GM21825 (cell line): ENCODE measurements at regions not wholly inside any gene's neighbourhood (a gene's known extent, or its start where the extent isn't known, plus 50 kb on each side); places are given as distances from the start of the nearest gene placed in this dataset.
A peak's percentile ranks its signal among the peaks of the same experiment; 100 is the strongest.

Experiments
- ATAC-seq: cut with Tn5 transposase; IDR thresholded peaks from one replicate; pipeline ENCODE4 v1.9.1; 2021; ENCODE audit warnings: mild to moderate bottlenecking, moderate library complexity; ENCODE audit not compliant: unreplicated experiment

DNA sequence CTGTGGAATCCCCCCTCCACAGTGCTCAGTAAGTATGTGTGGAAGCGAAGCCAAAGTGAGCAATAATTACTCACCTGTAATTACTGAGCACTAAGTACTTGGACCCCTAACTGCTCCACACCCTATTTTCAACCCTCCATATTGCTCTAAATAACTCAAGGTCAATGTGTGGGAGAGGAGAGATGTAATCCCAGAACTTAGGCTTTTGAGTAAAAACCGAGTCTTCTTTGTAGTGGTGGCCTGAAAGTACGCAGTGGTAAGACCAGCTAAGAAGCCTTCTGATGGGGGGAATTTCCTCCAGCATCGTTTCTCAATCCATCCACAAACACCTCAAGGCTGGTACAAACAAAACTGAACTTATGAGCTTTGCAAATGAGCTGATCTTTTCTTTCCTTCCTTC is 551.6 kb downstream of the ZEB2 start:
- ATAC-seq, result no peak

DNA sequence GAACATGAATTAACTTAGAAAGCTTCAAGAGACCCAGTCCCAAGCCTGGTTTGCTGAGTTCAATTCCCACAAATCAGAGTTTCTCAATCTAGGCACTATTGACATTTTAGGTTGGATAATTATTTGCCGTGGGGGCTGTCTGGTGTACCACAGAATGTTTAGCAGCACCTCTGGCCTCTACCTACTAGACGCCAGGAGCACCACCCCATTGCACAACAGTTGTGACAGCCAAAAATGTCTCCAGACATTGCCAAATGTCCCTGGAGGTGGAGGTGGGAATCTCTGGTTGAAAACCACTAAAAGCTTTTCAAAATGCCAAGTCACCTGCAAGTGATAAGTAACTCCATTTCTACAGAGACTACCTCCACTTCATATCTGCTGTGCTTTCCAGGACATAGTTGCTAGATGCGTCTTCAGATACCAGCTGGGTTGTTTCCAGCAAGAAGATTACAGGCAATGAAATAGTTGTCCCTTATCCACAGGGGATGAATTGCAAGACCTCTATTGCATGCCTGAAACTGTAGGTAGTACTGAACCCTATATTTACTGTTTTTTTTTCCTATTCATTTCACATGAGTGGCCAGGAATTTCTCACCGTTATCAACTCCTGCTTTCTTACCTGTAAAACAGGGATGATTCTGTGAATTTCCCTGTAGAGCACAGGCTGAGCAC is 554.3 kb downstream of the ZEB2 start:
- ATAC-seq, result no peak

DNA sequence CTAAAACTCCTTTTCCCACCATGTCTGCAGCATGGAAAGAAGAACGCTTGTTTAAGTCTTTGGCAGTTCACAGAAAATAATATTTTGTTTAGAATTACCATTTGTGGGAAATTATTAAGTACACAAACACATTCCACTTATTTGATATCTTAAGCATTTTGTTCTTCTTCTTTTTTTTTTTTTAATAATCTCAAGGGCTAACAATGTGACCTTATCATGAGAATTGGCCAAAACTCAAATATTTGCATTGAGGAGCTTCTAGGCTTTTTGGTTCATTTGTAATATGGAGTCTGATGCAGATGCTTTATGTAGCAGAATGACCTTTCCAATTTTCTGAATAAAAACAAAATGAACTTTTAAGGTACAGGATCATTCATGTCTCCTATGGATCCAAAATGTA is 555.0 kb downstream of the ZEB2 start:
- ATAC-seq, result no peak

DNA sequence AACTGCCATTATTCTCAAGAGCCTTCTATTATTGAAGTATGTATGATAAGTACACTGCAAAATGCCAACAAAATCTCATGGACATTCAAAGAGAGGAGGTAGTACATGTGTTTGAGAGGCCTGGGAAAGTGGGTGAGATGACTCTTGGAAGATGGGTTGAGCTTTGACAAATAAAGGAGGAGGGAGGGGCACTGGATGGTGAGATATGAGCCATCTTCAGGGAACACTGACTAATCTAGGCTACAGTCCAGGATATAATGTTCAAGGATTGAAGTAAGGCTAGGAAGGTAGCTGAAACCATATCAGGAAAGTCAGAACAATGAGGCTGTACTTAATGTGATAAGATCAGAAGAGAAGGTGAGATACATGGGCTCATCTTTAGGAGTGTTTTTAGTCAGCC is 559.7 kb downstream of the ZEB2 start:
- no peak for ATAC-seq

DNA sequence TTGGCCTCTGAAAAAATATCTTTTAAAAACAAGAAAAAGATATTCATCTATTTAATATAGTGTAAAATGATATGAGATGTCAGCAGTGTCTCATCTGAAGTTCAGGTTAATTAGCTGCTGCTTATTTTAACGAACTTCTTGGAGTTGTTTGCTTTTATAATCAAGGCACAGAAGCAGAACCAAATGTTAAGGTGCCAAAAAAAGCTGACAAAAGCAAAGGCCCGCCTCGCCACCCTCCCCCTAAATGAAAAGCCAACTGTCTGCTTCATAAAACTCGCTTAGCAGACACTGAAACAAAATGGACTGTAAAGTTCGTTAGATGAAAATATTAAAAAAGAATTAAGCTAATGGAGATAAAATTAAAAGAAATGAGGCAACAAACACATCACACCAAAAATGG is 562.6 kb downstream of the ZEB2 start:
- no peak for ATAC-seq

DNA sequence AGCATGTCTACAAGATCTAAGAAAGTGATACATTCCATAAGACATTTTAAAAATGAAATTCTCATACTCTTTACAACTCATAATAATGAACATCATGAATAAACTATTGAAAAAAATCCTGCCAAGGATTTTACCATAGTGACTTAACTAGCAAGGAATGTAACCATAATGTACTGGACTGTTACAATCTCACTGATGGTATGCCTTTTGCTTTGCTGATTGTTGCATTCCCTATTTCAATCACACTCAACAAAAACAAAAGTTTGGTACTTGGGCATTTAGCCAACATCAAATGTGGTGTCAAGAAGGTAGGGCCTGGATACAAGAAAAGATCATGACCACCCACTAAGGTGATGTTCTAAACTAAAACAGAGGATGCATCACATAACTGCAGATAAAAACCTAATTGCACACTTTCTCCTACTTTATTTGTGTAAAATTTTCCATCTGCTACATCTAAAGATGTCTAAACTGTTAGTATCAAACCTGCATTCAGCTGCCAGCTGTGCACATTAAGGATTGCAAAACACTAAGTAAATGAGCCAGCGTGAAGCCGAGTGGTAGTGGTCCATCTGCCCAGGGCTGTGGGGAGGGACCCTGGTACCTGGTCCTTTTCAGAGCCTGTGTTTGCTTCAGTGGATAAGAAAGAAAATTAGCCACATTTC is 564.4 kb downstream of the ZEB2 start:
- ATAC-seq, result no peak

DNA sequence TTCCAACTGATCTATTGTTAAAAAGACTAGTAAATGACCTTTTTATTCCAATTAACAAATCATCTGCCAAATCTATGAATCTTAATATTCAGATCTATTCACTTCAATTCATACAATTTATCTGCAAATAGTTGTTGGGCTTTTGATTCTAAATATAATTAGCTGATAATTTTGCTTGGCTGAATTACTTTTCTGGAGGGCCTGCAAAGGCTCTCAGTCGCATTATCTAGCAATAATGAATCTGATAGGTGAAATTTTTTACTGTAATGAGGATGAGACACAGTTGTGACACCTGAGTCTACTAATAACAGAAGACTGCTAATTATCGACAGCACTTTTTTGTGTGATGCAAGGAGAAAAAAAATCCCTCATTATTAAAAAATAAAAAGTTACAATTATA is 565.1 kb downstream of the ZEB2 start:
- ATAC-seq, result no peak

DNA sequence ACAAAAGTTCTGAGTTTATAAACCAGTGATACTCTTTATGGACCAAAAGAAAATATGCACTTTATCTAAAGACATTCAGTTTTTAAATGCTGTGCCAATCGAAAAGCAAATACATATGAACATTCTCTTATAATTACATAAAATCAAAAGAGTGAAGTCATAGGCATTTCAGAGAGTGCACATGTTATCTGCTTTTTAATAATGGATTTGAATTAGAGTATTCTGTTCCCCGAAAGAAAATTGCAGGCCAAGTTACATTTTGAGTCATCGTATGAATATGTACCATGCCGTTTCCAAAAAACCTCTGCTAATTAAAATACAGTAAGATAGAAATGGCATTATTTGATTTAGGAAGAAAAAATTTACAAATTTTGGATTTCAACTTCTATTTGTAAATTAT is 565.7 kb downstream of the ZEB2 start:
- ATAC-seq, result no peak

DNA sequence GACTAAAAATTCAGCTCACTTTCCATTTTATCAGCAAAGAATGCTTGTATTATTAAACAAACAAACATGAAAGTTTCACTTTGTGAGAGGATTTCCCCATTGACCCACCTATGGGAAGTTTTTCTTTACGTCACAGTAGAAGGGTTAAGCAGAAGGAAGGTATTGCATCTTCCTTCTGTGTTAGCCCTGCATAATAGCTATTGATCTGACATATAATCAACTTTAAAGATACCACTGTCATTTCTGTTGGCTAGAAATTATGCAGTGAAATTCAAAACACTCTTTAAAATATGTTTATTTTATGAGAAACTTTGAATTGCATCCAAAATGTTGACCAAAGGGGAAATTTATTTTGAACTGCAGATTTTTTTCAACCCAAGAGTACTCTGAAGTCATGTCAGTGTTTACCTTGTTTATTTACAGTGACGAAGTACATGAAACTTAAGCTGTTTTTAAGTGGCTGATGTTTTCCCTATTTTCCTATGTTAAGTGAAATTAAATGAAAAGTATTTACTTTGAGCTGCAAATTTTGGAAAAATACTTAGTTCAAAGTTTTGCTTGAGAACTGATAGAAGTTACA is 566.4 kb downstream of the ZEB2 start:
- no peak for ATAC-seq

DNA sequence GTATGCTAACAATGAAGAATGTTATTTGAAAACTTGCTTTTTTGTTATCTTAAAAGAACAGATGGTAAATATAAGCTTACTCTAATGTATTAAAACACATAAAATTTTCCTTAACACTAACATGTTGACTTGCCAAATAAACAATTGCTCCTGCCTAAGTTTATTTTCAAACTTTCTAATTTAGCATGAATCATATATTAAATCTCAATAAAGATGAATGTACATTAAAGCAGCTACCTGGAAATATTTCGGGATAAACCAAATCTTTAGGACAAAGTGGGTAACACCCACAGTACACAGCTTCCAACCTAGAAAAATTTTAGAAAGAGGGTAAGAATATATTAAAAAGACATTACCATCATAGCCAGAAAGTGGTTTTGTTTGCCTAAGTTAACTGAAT is 567.4 kb downstream of the ZEB2 start:
- ATAC-seq, result no peak

DNA sequence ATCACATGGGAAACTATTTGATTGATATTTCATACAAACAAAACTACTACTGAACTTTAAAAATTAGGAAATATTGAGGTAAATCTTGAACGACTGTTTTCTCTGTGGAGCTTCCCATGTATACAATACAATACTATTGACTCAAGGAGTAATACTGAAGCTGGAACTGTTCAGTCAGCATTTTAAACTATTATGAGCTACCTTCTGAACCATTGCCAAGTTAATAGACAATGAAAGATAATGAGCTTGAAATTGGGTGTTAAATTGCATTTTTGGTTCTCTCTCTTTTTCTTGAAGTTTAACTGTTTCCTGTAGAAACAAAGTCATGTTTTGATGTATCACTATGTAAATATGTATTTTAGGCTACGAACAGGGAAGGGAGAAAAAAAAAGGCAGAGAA is 569.2 kb downstream of the ZEB2 start:
- ATAC-seq, result no peak

DNA sequence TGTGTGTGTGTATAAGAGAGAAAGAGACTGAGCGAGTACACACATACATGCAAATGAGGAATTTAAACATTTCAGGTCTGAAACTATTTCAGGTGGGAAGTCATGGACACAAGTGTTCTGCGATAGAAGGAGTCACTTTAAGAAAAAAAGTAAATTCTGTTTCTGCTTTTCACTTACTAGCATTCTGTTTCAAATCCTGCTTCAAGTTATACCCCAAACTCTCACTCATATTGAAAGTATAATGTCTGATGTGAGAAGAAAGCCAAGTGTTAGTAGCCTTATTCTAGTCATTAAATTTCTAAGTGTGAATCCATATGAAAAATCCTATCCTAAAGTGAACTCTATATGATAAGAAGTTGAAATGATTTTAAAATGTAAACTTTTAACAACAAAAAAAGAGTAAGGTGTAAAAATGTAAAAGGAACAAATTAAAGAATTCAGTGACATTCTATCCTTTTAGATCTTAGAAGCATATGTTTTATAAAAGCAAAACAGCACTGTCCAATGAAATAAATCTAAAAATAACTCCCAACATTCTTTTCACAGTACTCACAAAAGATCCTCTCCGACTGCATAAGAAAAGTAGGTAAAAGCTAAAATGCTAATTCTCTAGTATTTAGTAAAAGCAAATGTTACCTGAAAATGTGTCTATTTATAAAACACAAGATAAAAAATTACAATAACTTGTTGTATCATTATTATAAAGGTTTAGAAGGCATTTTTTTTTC is 570.6 kb downstream of the ZEB2 start:
- ATAC-seq, result peak; percentile 63

DNA sequence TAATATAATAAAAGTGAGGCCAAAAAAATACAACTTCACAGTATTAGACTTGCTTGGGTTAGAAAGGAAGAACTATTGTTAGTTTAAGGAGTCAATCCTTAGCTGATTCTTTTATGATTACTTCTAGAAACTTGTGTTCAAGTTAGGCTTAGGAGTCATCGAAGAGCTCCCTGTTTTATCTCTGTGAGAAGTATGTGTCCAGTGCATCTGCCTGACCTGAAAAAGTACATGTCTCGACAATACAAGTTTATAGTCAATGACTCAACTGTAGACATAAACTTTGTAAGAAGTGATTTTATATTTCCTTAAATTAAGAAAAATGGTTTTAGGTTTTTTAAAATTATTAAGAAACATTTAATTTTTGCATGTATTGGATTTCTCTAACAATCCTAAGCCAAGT is 571.2 kb downstream of the ZEB2 start:
- no peak for ATAC-seq

DNA sequence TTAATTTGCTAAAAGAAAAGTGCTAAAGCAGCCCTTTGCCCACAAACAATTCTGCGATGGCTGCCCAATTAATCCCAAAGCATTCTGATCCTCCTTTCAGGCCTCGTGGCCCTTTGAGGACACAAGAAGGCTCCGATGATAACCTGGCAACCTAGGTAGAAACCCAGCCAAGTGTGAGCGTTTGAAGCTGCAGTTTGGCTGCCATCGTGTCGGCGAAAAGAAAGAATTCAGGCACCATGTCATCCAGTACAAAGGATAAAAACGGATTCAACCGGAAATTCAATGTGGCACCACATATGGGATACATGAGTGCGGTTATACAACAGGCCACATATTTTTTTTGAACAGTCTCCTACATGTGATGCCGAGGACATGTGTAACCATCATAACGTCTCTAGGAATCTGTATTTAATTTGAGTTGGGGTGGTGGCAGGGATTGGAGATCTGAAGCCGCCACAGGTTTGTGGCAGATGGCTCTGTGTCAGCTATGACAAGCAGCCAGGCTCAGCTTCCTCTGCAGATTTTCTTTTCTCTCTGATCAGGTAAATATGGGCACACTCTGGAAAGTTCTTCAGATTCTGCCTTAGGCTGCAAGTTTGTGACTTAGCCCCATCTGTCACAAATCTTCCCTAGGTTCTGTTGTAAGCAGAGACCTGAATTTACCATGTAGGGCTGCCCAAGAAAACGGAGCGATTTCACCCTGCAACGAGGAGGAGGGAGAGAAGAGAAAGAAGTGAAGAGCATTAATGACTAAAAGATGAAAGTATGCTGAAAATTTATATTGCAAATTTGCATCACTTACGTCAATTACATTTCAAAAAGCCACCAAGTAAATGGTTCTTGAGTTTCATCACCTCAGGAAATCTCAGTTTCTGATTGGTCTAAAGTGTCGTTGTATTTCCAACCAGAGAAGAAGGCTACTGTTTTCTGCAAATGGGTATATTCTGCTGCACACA is 573.2 kb downstream of the ZEB2 start:
- ATAC-seq, result no peak

DNA sequence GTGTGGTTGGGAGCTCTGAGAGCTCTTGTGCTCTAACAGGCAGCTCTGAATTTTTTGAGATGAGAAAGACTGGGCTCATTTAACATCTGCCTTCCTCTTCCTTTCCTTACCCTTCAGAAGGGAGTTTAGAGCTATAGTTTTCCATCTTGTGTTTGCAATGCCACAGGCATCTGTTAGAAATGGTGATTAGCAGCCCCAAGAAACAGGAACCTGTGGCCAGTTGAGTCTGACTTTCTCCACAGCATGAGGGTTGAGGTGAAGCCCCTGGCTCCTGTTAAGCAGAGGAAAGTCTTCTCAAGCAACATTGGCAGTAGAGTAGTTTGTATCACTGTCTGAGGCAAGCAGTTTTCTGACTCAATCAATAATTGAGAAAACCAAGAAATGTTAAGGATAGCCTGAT is 577.4 kb downstream of the ZEB2 start:
- no peak for ATAC-seq

DNA sequence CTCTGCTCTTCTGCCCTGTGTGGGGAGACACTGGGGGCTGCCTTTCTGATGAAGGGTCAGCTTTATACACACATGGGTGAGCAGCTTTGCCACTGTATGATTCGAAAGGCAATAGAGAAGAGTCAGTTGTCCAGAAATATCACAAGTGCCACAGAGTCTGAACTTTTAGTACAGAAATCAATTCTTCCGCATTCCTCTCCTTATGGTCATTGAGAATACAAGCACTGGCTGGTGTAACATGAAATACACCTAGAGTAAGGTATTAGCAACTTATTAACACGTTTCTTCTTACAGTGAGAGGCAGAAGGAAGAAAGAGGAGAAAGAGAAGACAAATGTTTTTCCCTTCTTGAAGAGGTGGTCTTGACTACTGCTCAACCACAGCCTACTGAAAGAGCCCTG is 579.2 kb downstream of the ZEB2 start:
- no peak for ATAC-seq

DNA sequence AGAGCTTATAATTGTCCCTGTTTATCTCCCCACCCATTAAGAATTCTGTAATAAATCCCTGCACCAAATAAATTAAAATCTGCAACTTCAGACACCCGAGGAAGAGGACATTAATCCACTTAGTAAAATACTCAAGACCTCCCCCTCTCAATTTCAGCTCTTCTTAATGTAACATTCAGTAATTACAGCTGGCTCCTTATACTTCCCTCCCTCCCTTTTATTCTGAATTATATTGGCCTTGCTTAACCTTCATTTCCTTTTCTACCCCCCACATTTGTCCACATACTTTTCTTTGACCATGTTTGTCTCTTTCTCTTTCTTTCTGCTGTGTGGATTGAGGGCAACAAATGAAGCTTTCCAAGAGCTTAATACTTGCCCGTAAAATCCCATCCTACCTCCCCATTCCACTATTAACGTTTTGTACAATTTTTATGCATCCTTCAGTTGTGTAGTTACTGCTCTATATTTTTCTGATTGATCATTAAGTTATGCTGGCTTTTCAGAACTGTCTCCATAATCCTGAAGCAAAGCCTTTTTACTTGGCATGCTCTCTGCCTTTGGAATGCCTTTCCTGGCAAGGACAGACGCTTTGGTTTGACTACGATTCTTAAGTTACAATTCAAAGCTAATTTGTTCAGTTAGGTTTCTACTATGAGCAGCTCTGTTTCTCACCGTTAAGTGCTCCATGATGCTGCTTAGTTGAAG is 580.1 kb downstream of the ZEB2 start:
- no peak for ATAC-seq

DNA sequence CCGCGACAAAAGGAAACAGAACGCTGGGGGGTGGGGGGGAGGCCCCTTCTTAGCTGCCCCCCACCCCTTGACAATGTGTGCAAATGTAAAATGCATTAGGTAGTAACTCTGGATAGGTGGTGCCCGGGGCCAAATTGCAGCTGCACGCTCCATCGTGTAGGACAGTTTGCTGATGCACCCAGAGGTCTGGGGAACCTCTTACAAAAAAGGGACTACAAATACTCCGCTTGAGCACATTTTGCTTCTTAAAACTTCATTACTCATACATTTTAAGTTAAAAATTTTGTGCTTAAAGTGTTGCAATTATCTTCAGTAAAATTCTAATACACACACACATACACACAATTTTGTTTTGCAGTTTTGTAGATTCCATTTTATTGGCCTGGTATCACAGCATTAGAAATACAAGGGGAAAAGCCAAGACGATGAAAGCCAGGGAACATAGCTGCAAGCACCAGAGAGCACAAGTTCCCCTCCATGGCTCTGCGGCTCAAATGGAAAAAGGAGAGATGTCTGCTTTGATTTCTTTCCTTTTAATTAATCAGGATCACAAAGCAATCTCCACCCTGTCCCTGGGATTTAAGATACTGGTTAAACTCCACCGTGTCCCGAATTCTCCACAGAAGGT is 582.1 kb downstream of the ZEB2 start:
- ATAC-seq, result peak; percentile 14

DNA sequence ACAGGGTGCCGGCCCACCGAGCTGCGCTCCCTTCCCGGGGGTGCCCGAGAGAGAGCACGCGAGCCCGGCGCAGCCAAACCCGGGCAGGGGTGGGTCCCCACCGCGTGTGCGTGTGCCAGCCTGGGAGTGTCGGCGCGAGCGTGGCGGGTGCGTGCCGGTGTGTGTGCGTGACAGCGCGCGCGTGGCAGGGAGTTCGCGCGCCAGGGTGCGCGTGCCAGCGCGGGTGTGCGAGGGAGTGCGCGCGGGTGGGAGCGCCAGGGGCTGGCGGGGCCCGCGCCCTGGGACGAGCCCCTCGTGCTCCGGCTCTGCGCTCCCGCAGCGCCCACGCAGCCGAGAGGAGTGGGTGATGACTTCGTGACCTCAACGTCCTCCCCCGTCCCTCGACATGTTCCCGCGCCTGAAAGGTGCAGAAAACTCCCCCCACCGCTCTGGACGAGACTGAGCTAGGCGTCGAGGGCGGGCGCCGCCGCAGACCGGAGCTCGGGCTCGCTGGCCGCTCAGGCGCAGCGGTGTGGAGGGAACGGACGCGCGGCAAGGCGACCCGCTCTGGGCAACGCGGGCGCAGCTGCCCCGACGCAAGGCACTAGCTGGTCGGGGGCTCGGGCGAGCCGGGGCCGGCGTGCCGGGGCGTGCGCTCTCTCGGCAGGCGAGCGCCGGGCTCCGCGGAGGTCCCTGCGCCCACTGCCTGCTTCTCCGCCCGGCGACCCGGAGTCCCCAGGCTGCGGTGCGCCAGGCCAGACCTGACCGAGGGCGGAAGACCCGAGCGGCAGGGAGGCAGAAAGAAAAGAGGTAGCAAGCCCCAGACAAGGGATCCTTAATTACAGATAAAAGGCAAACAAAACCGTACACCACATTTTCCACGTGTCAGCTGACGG is 582.8 kb downstream of the ZEB2 start:
- peak; percentile 66 for ATAC-seq
